Sigmoid colon (tissue), 6 donors: ENCODE measurements at regions not wholly inside any gene's neighbourhood (a gene's known extent, or its start where the extent isn't known, plus 50 kb on each side); places are given as distances from the start of the nearest gene placed in this dataset.

Source experiments
- DNase-seq: peaks from one replicate; pipeline ENCODE4 v3.0.0-alpha.2; 2019
- H3K27ac ChIP-seq, 4 donors: fragments of 200-600 bp; sonication (generic); one replicate each; pipeline ENCODE4 v1.5.1; 2016 to 2019; ENCODE audit warnings: mild to moderate bottlenecking in 1 of 4
- H3K27me3 ChIP-seq, 3 donors: fragments of 200-600 bp; sonication (generic); one replicate each; pipeline ENCODE4 v1.5.1; 2019; ENCODE audit warnings: mild to moderate bottlenecking in 1 of 3
- H3K36me3 ChIP-seq, 4 donors: fragments of 200-600 bp; sonication (generic); one replicate each; pipeline ENCODE4 v1.5.1; 2016 to 2019
- H3K4me1 ChIP-seq, 4 donors: fragments of 200-600 bp; sonication (generic); one replicate each; pipeline ENCODE4 v1.5.1; 2017 to 2019
- H3K4me3 ChIP-seq, 4 donors: fragments of 200-600 bp; sonication (generic); one replicate each; pipeline ENCODE4 v1.5.1; 2017 to 2019; ENCODE audit warnings: mild to moderate bottlenecking in 2 of 4, moderate library complexity in 1 of 4
- H3K9me3 ChIP-seq, 4 donors: fragments of 200-600 bp in 3 of 4; sonication (generic) in 3 of 4; one replicate each; pipeline versions ENCODE4 v1.5.1 to v1.6.1; 2013 to 2019
- CTCF ChIP-seq, 4 experiments: fragments of 450-650 bp in 3 of 4; fragments of 200-600 bp in 1 of 4; IDR thresholded peaks; one replicate each; pipeline ENCODE4 v1.5.1; 2016 to 2019; ENCODE audit warnings: antibody characterized with exemption in 4 of 4, mild to moderate bottlenecking in 3 of 4, moderate library complexity in 2 of 4
- EP300 ChIP-seq, 4 donors: sonication (generic); formaldehyde crosslinking; IDR thresholded peaks; one replicate each; pipeline ENCODE4 v1.6.1; 2017; ENCODE audit warnings: antibody characterized with exemption in 4 of 4
- POLR2A ChIP-seq, 2 donors: fragments of 450-650 bp; IDR thresholded peaks; one replicate each; pipeline ENCODE4 v1.6.1; 2016; ENCODE audit warnings: antibody characterized with exemption in 2 of 2, mild to moderate bottlenecking in 2 of 2, moderate library complexity in 2 of 2
- POLR2AphosphoS5 ChIP-seq, 4 donors: sonication (generic); formaldehyde crosslinking; IDR thresholded peaks; one replicate each; pipeline ENCODE4 v1.6.1; 2017; ENCODE audit warnings: antibody characterized with exemption in 4 of 4
- WGBS, 2 donors: extraction: QIAGEN DNeasy Blood & Tissue Kit; methylation state at CpG; one replicate each; pipeline ENCODE4 v1.1.7; 2013; 5-methylcytosine and 5-hydroxymethylcytosine counted together
- intact Hi-C: fragments of 100-400 bp; cut with DNase I; formaldehyde crosslinking; loops from one replicate; pipeline ENCODE4 v1.15.1; 2023
- donor health status: healthy with polysubstance abuse.
- donor health status: healthy.

GRCh38 chr10:44824607-44825006, 86.5 kb upstream of the TMEM72 start:
- peaks cover 0 to 7% (median 2%) of the 10 kb centered on the region in 4 donors for H3K4me1 ChIP-seq
- intact Hi-C loops: no loop called here
- DNase-seq: no peak

GRCh38 chr10:44827431-44828006, 83.6 kb upstream of the TMEM72 start:
- Histone ChIP-seq H3K27me3 (no peaks in the 10 kb centered on the region), H3K4me1 (peaks cover 0 to 7% (median 2%) of the 10 kb centered on the region in 4 donors), H3K36me3 (no peaks in the 10 kb centered on the region), H3K4me3 (no peak overlapping the region), H3K9me3 (no peaks in the 10 kb centered on the region), H3K27ac (no peak overlapping the region)
- no peak for DNase-seq
- TF ChIP-seq EP300 (IDR thresholded peaks at IDR 0.05): no peak
- WGBS, 2 donors: 65 to 81% methylated on average over 13 of the region's 13 CpGs
- intact Hi-C loops: no loop called here

More at GRCh38 chr10:44824607-44825006, 86.5 kb upstream of the TMEM72 start:
- no peak overlapping the region for H3K27ac ChIP-seq
- H3K9me3 ChIP-seq: no peaks in the 10 kb centered on the region
- no peaks in the 10 kb centered on the region for H3K27me3 ChIP-seq
- H3K4me3 ChIP-seq: no peak overlapping the region
- H3K36me3 ChIP-seq: no peaks in the 10 kb centered on the region
- 82 to 91% methylated on average over 4 of the region's 4 CpGs for WGBS, 2 donors
- TF ChIP-seq EP300 (IDR thresholded peaks at IDR 0.05): no peak
- no peak for TF ChIP-seq POLR2AphosphoS5 (IDR thresholded peaks at IDR 0.05)
- no peak for TF ChIP-seq POLR2A (IDR thresholded peaks at IDR 0.05)
- no peak for TF ChIP-seq CTCF (IDR thresholded peaks at IDR 0.05)

- Histone ChIP-seq H3K9me3 (no peaks in the 10 kb centered on the region), H3K4me3 (no peak overlapping the region), H3K36me3 (no peaks in the 10 kb centered on the region), H3K4me1 (no peaks in the 10 kb centered on the region), H3K27ac (no peak overlapping the region), H3K27me3 (no peaks in the 10 kb centered on the region)
- DNase-seq: no peak
- WGBS, 2 donors: 78 to 84% methylated on average over 17 of the region's 17 CpGs
- intact Hi-C loops: no loop called here
- TF ChIP-seq CTCF (IDR thresholded peaks at IDR 0.05): no peak
- no peak for TF ChIP-seq EP300 (IDR thresholded peaks at IDR 0.05)
- TF ChIP-seq POLR2A (IDR thresholded peaks at IDR 0.05): no peak
- TF ChIP-seq POLR2AphosphoS5 (IDR thresholded peaks at IDR 0.05): no peak
Measured at GRCh38 chr10:44828508-44829142, 82.5 kb upstream of the TMEM72 start.

- Histone ChIP-seq H3K27me3 (no peaks in the 10 kb centered on the region), H3K27ac (no peak overlapping the region), H3K9me3 (no peaks in the 10 kb centered on the region), H3K4me1 (no peaks in the 10 kb centered on the region), H3K4me3 (no peak overlapping the region), H3K36me3 (no peaks in the 10 kb centered on the region)
- no peak for TF ChIP-seq CTCF (IDR thresholded peaks at IDR 0.05)
- no peak for TF ChIP-seq POLR2A (IDR thresholded peaks at IDR 0.05)
- TF ChIP-seq EP300 (IDR thresholded peaks at IDR 0.05): no peak
- no peak for TF ChIP-seq POLR2AphosphoS5 (IDR thresholded peaks at IDR 0.05)
- intact Hi-C loops: no loop called here
- WGBS, 2 donors: 94% methylated on average over 9 of the region's 9 CpGs
- no peak for DNase-seq
Measured at GRCh38 chr10:44829426-44829825, 81.7 kb upstream of the TMEM72 start.

- intact Hi-C loops: no loop called here
- Histone ChIP-seq H3K36me3 (no peaks in the 10 kb centered on the region), H3K4me1 (peaks cover 0 to 2% (median 2%) of the 10 kb centered on the region in 4 donors), H3K4me3 (no peak overlapping the region), H3K9me3 (no peaks in the 10 kb centered on the region), H3K27me3 (no peaks in the 10 kb centered on the region), H3K27ac (no peak overlapping the region)
- DNase-seq: no peak
- WGBS, 2 donors: 83 to 95% methylated on average over 4 of the region's 4 CpGs
- TF ChIP-seq POLR2AphosphoS5 (IDR thresholded peaks at IDR 0.05) (no peak), CTCF (IDR thresholded peaks at IDR 0.05) (no peak), EP300 (IDR thresholded peaks at IDR 0.05) (no peak), POLR2A (IDR thresholded peaks at IDR 0.05) (no peak)
Measured at GRCh38 chr10:44830022-44830421, 81.1 kb upstream of the TMEM72 start.
